ENCODE measurements at regions not wholly inside any gene's neighbourhood (a gene's known extent, or its start where the extent isn't known, plus 50 kb on each side); places are given as distances from the start of the nearest gene placed in this dataset.

DNA sequence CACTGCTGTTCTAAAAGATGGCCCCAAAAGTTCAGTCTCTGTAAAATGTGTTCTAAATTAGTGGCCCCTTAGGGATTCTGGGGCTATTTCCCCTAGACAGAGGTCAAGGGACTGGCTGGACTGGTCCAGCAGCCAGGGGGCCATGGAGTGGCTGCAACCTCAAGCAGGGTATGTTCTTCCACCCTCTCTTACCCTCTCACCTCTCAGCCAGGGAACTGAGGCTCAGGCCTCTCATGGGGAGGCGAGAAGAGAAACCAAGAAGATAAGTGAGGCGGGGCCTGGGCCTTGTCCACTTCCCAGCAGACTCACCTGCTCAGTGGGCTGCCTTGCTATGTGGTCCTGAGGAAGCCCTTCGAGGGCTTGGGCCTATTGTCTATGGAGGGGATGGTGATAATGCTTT is 339.7 kb downstream of the MYCN start:
- no peak for DNase-seq
- intact Hi-C loops (cut with DNase I), result loop anchor here (5.0 to 10.0 kb wide), 2 partner anchors 345 to 643 kb away; no protein-coding TSS in a partner anchor
- Histone ChIP-seq H3K4me1 (no peaks in the 10 kb centered on the region), H3K27me3 (no peaks in the 10 kb centered on the region), H3K9me3 (no peaks in the 10 kb centered on the region), H3K4me3 (no peak overlapping the region), H3K36me3 (no peaks in the 10 kb centered on the region), H3K27ac (no peak overlapping the region)
- no peak for TF ChIP-seq EP300 (IDR thresholded peaks at IDR 0.05)
- TF ChIP-seq, protein P1, sequence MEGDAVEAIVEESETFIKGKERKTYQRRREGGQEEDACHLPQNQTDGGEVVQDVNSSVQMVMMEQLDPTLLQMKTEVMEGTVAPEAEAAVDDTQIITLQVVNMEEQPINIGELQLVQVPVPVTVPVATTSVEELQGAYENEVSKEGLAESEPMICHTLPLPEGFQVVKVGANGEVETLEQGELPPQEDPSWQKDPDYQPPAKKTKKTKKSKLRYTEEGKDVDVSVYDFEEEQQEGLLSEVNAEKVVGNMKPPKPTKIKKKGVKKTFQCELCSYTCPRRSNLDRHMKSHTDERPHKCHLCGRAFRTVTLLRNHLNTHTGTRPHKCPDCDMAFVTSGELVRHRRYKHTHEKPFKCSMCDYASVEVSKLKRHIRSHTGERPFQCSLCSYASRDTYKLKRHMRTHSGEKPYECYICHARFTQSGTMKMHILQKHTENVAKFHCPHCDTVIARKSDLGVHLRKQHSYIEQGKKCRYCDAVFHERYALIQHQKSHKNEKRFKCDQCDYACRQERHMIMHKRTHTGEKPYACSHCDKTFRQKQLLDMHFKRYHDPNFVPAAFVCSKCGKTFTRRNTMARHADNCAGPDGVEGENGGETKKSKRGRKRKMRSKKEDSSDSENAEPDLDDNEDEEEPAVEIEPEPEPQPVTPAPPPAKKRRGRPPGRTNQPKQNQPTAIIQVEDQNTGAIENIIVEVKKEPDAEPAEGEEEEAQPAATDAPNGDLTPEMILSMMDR (IDR thresholded peaks at IDR 0.05), result no peak
- TF ChIP-seq POLR2AphosphoS5 (IDR thresholded peaks at IDR 0.05), result no peak
- TF ChIP-seq POLR2A (IDR thresholded peaks at IDR 0.05), result no peak
- WGBS, 2 donors, result 87 to 88% methylated on average over 3 of the region's 3 CpGs

GRCh38 chr2:16279641-16280040 is 339.3 kb downstream of the MYCN start:
- H3K4me3 ChIP-seq, result no peak overlapping the region
- H3K36me3 ChIP-seq, result no peaks in the 10 kb centered on the region
- intact Hi-C loops (cut with DNase I), result loop anchor here (5.0 to 10.0 kb wide), 2 partner anchors 345 to 642 kb away; no protein-coding TSS in a partner anchor
- H3K27me3 ChIP-seq, result no peaks in the 10 kb centered on the region
- DNase-seq, result no peak
- no peaks in the 10 kb centered on the region for H3K9me3 ChIP-seq
- H3K4me1 ChIP-seq, result no peaks in the 10 kb centered on the region
- TF ChIP-seq POLR2AphosphoS5 (IDR thresholded peaks at IDR 0.05) (no peak), EP300 (IDR thresholded peaks at IDR 0.05) (no peak), POLR2A (IDR thresholded peaks at IDR 0.05) (no peak)
- TF ChIP-seq, protein P1 (IDR thresholded peaks at IDR 0.05), result no peak
- no peak overlapping the region for H3K27ac ChIP-seq
- 87 to 90% methylated on average over 4 of the region's 4 CpGs for WGBS, 2 donors

GRCh38 chr2:16279201-16279570 is 338.8 kb downstream of the MYCN start:
- Histone ChIP-seq H3K9me3 (no peaks in the 10 kb centered on the region), H3K27ac (no peak overlapping the region), H3K4me1 (no peaks in the 10 kb centered on the region), H3K27me3 (no peaks in the 10 kb centered on the region), H3K4me3 (no peak overlapping the region), H3K36me3 (no peaks in the 10 kb centered on the region)
- no peak for TF ChIP-seq EP300 (IDR thresholded peaks at IDR 0.05)
- WGBS, 2 donors, result 92 to 93% methylated on average over 4 of the region's 4 CpGs
- DNase-seq, result no peak
- intact Hi-C loops (cut with DNase I), result no loop called here

- intact Hi-C loops (cut with DNase I), result no loop called here
- H3K36me3 ChIP-seq, result no peaks in the 10 kb centered on the region
- no peak overlapping the region for H3K4me3 ChIP-seq
- no peaks in the 10 kb centered on the region for H3K27me3 ChIP-seq
- no peak for DNase-seq
- WGBS, 2 donors, result 92 to 97% methylated on average over 8 of the region's 8 CpGs
- H3K4me1 ChIP-seq, result no peaks in the 10 kb centered on the region
- H3K9me3 ChIP-seq, result no peaks in the 10 kb centered on the region
- TF ChIP-seq EP300 (IDR thresholded peaks at IDR 0.05) (no peak), POLR2AphosphoS5 (IDR thresholded peaks at IDR 0.05) (no peak), POLR2A (IDR thresholded peaks at IDR 0.05) (no peak)
- TF ChIP-seq, protein P1 (IDR thresholded peaks at IDR 0.05), result no peak
- no peak overlapping the region for H3K27ac ChIP-seq
Observed at GRCh38 chr2:16278421-16279200, 338.3 kb downstream of the MYCN start.

DNA sequence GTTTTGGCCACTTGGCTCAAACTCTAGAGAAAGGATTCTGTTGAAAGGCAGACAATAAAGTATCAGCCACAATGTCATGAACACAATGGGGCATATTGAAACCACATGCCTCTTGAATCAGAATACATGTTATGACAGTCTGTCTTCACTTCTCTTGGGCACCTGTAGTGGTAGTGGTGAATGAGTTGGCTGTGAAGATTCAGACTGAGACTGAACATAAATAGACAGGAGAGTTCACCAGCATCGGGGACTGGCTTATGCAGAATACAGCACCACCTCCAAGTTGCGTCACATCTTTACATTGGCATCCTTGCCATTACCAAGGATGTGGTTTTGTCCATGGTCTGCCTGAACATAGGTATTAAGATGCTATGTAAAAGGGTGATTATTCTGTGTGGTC is 336.8 kb downstream of the MYCN start:
- Histone ChIP-seq H3K27me3 (no peaks in the 10 kb centered on the region), H3K27ac (no peak overlapping the region), H3K36me3 (no peaks in the 10 kb centered on the region), H3K9me3 (no peaks in the 10 kb centered on the region), H3K4me3 (no peak overlapping the region), H3K4me1 (no peaks in the 10 kb centered on the region)
- 87 to 90% methylated on average over 2 of the region's 2 CpGs for WGBS, 2 donors
- intact Hi-C loops (cut with DNase I), result no loop called here
- DNase-seq, result no peak
- TF ChIP-seq POLR2AphosphoS5 (IDR thresholded peaks at IDR 0.05) (no peak), EP300 (IDR thresholded peaks at IDR 0.05) (no peak), POLR2A (IDR thresholded peaks at IDR 0.05) (no peak)
- TF ChIP-seq, protein P1 (IDR thresholded peaks at IDR 0.05), result no peak

All from sigmoid colon (tissue), 6 donors.